Uterus (tissue), 2 donors: ENCODE measurements at regions not wholly inside any gene's neighbourhood (a gene's known extent, or its start where the extent isn't known, plus 50 kb on each side); places are given as distances from the start of the nearest gene placed in this dataset.
"Not testable (repeated sequence)": the region's sequence is repeated elsewhere in the genome, so short reads cannot be mapped to it uniquely, and the experiment has no call there.

ENCODE experiments used
- POLR2A ChIP-seq, 2 donors: fragments of 450-650 bp; IDR thresholded peaks; one replicate each; pipeline ENCODE4 v1.6.1; 2016; ENCODE audit warnings: antibody characterized with exemption in 2 of 2, mild to moderate bottlenecking in 1 of 2, moderate library complexity in 1 of 2
- TF ChIP-seq, protein P1 (sequence below), 4 experiments: fragments of 200-600 bp in 2 of 4; fragments of 450-650 bp in 2 of 4; sonication (generic) in 2 of 4; IDR thresholded peaks; one replicate each; pipeline ENCODE4 v1.5.1; 2016 to 2019; ENCODE audit warnings: antibody characterized with exemption in 4 of 4, mild to moderate bottlenecking in 2 of 4, moderate library complexity in 1 of 4

- TF ChIP-seq, protein P1, sequence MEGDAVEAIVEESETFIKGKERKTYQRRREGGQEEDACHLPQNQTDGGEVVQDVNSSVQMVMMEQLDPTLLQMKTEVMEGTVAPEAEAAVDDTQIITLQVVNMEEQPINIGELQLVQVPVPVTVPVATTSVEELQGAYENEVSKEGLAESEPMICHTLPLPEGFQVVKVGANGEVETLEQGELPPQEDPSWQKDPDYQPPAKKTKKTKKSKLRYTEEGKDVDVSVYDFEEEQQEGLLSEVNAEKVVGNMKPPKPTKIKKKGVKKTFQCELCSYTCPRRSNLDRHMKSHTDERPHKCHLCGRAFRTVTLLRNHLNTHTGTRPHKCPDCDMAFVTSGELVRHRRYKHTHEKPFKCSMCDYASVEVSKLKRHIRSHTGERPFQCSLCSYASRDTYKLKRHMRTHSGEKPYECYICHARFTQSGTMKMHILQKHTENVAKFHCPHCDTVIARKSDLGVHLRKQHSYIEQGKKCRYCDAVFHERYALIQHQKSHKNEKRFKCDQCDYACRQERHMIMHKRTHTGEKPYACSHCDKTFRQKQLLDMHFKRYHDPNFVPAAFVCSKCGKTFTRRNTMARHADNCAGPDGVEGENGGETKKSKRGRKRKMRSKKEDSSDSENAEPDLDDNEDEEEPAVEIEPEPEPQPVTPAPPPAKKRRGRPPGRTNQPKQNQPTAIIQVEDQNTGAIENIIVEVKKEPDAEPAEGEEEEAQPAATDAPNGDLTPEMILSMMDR (IDR thresholded peaks at IDR 0.05) = not testable (repeated sequence)
- TF ChIP-seq POLR2A (IDR thresholded peaks at IDR 0.05) = not testable (repeated sequence)
Measured at GRCh38 chr2:240262578-240262977, 122.1 kb upstream of the OTOS start.
